H1 (cell line): ENCODE measurements at regions not wholly inside any gene's neighbourhood (a gene's known extent, or its start where the extent isn't known, plus 50 kb on each side); places are given as distances from the start of the nearest gene placed in this dataset.

Source experiments
- CTCF ChIA-PET: fragments of 300-600 bp; sonication (Branson Sonifier 250); formaldehyde crosslinking; loops from one replicate; lab custom pipeline; 2021; ENCODE audit not compliant: partially characterized antibody; lab: Charles Lee
- POLR2A ChIA-PET: fragments of 300-600 bp; sonication (Branson Sonifier 250); formaldehyde crosslinking; loops from one replicate; lab custom pipeline; 2021; ENCODE audit warnings: inconsistent platforms; ENCODE audit not compliant: partially characterized antibody; lab: Charles Lee
- DNase-seq, 2 experiments: peaks; one replicate each; pipeline versions ENCODE4 v3.0.0 to v3.0.0-alpha.2; 2010 to 2022; ENCODE audit warnings: low spot score in 2 of 2, low read depth in 1 of 2, mixed read lengths in 1 of 2
- FAIRE-seq: peaks from 2 replicates; lab custom pipeline; 2011; peaks lifted over from hg19 to GRCh38; lab: Jason Lieb, UNC
- H2AFZ ChIP-seq: 2 replicates; pipeline ENCODE4 v1.8.1; 2012; ENCODE audit warnings: low read length, inconsistent platforms
- H2AK5ac ChIP-seq: 2 replicates; pipeline ENCODE4 v1.6.1; 2013; ENCODE audit warnings: low read depth, low read length
- H2BK120ac ChIP-seq: replicated peaks from 2 replicates; pipeline ENCODE3; 2013; ENCODE audit warnings: low read depth, low read length, inconsistent platforms
- H2BK12ac ChIP-seq: 2 replicates; pipeline ENCODE4 v1.6.1; 2013; ENCODE audit warnings: low read depth, low read length
- H2BK15ac ChIP-seq: 2 replicates; pipeline ENCODE4 v1.6.1; 2013; ENCODE audit warnings: low read length
- H2BK20ac ChIP-seq: 2 replicates; pipeline ENCODE4 v1.6.1; 2013; ENCODE audit warnings: low read length
- H2BK5ac ChIP-seq: 2 replicates; pipeline ENCODE4 v1.6.1; 2013; ENCODE audit warnings: low read depth, low read length
- H3K14ac ChIP-seq: 2 replicates; pipeline ENCODE4 v1.6.1; 2013; ENCODE audit warnings: inconsistent platforms; ENCODE audit not compliant: insufficient read length
- H3K18ac ChIP-seq: 2 replicates; pipeline ENCODE4 v1.6.1; 2013; ENCODE audit warnings: low read length; ENCODE audit errors: extremely low read depth
- H3K23ac ChIP-seq: 2 replicates; pipeline ENCODE4 v1.6.1; 2013; ENCODE audit warnings: inconsistent platforms; ENCODE audit not compliant: insufficient read length
- H3K23me2 ChIP-seq: 2 replicates; pipeline ENCODE4 v1.6.1; 2013; ENCODE audit warnings: low read depth, low read length
- H3K27ac ChIP-seq: 2 replicates; pipeline ENCODE4 v1.6.1; 2011; ENCODE audit warnings: low read depth, low read length, inconsistent platforms
- H3K27me3 ChIP-seq, 4 experiments: replicated peaks in 1 of 4; 1 replicate in 1 of 4; 2 replicates in 3 of 4; pipeline versions ENCODE4 v1.6.1 to v1.8.1; 2011 to 2013; ENCODE audit warnings: low read length in 3 of 4, mild to moderate bottlenecking in 3 of 4, inconsistent platforms in 2 of 4, mixed read lengths in 2 of 4, moderate library complexity in 1 of 4; ENCODE audit not compliant: control insufficient read depth in 3 of 4, insufficient read depth in 3 of 4; ENCODE audit errors: extremely low read depth in 1 of 4
- H3K36me3 ChIP-seq, 4 experiments: 2 replicates each; pipeline versions ENCODE4 v1.6.1 to v1.8.1; 2011 to 2013; ENCODE audit warnings: mild to moderate bottlenecking in 4 of 4, low read length in 3 of 4, moderate library complexity in 2 of 4, control low read depth in 1 of 4, inconsistent platforms in 1 of 4; ENCODE audit not compliant: insufficient read depth in 4 of 4, control insufficient read depth in 2 of 4
- H3K4ac ChIP-seq: replicated peaks from 2 replicates; pipeline ENCODE3; 2013; ENCODE audit warnings: low read length, low read depth, mixed read lengths, inconsistent platforms; ENCODE audit not compliant: insufficient read length
- H3K4me1 ChIP-seq, 4 experiments: replicated peaks in 1 of 4; 1 replicate in 1 of 4; 2 replicates in 3 of 4; pipeline versions ENCODE4 v1.6.1 to v1.8.1; 2011 to 2013; ENCODE audit warnings: low read length in 3 of 4, inconsistent platforms in 2 of 4, mixed read lengths in 1 of 4; ENCODE audit not compliant: insufficient read depth in 4 of 4, control insufficient read depth in 3 of 4
- H3K4me2 ChIP-seq, 2 experiments: 2 replicates each; pipeline versions ENCODE4 v1.6.1 to v1.8.1; 2011 to 2013; ENCODE audit warnings: low read depth in 2 of 2, low read length in 2 of 2, control low read depth in 1 of 2, inconsistent platforms in 1 of 2, mild to moderate bottlenecking in 1 of 2; ENCODE audit not compliant: insufficient read depth in 1 of 2
- H3K4me3 ChIP-seq, 4 experiments: fragments of 200-600, 300-600 bp in 1 of 4; sonication (generic), shearing (Covaris generic), sonication (Bioruptor Twin) in 1 of 4; 2 replicates each; pipeline versions ENCODE4 v1.5.1 to v1.8.1; 2011 to 2016; ENCODE audit warnings: low read length in 4 of 4, low read depth in 3 of 4, control low read depth in 2 of 4, inconsistent platforms in 2 of 4, mild to moderate bottlenecking in 2 of 4, mixed read lengths in 1 of 4, moderate library complexity in 1 of 4; ENCODE audit not compliant: insufficient read depth in 2 of 4; ENCODE audit errors: extremely low read depth in 1 of 4
- H3K56ac ChIP-seq: replicated peaks from 2 replicates; pipeline ENCODE3; 2013; ENCODE audit warnings: low read depth, mild to moderate bottlenecking, mixed read lengths, low read length, inconsistent platforms; ENCODE audit not compliant: insufficient read length
- H3K79me1 ChIP-seq: 2 replicates; pipeline ENCODE4 v1.6.1; 2013; ENCODE audit warnings: low read depth, low read length, control low read depth
- H3K79me2 ChIP-seq, 2 experiments: 2 replicates each; pipeline versions ENCODE4 v1.6.1 to v1.8.1; 2012 to 2013; ENCODE audit warnings: low read length in 2 of 2, mild to moderate bottlenecking in 2 of 2, inconsistent platforms in 1 of 2; ENCODE audit not compliant: insufficient read depth in 2 of 2, control insufficient read depth in 1 of 2
- H3K9ac ChIP-seq, 4 experiments: replicated peaks in 1 of 4; 1 replicate in 1 of 4; 2 replicates in 3 of 4; pipeline versions ENCODE4 v1.6.1 to v1.8.1; 2011 to 2013; ENCODE audit warnings: low read depth in 3 of 4, low read length in 3 of 4, control low read depth in 2 of 4, mild to moderate bottlenecking in 2 of 4, moderate library complexity in 2 of 4, inconsistent platforms in 1 of 4; ENCODE audit errors: extremely low read depth in 1 of 4
- H3K9me3 ChIP-seq, 2 experiments: 2 replicates each; pipeline versions ENCODE4 v1.6.1 to v1.8.1; 2012 to 2013; ENCODE audit warnings: mild to moderate bottlenecking in 2 of 2, moderate library complexity in 2 of 2, control low read depth in 1 of 2, inconsistent platforms in 1 of 2, low read depth in 1 of 2, low read length in 1 of 2, mixed read lengths in 1 of 2; ENCODE audit not compliant: insufficient read depth in 2 of 2
- H4K20me1 ChIP-seq, 2 experiments: replicated peaks in 1 of 2; 2 replicates each; pipeline versions ENCODE3 to v1.8.1; 2011 to 2013; ENCODE audit warnings: inconsistent platforms in 2 of 2, low read length in 2 of 2, mild to moderate bottlenecking in 1 of 2; ENCODE audit not compliant: insufficient read depth in 2 of 2, control insufficient read depth in 1 of 2
- H4K5ac ChIP-seq: 2 replicates; pipeline ENCODE4 v1.6.1; 2013; ENCODE audit warnings: low read length, low read depth, mixed read lengths, inconsistent platforms; ENCODE audit not compliant: insufficient read length
- H4K8ac ChIP-seq: 2 replicates; pipeline ENCODE4 v1.8.0; 2013; ENCODE audit warnings: mild to moderate bottlenecking, moderate library complexity, low read length, inconsistent platforms; ENCODE audit not compliant: insufficient read depth; ENCODE audit errors: extremely low read depth
- H4K91ac ChIP-seq: replicated peaks from 2 replicates; pipeline ENCODE3; 2013; ENCODE audit warnings: low read length, mixed read lengths, inconsistent platforms; ENCODE audit not compliant: insufficient read length
- FOSL1 ChIP-seq: IDR thresholded peaks from 2 replicates; pipeline ENCODE4 v1.6.1; 2011; ENCODE audit warnings: mild to moderate bottlenecking, low read depth, low read length, moderate library complexity; ENCODE audit not compliant: insufficient read depth
- MAFK ChIP-seq: IDR thresholded peaks from 2 replicates; pipeline ENCODE4 v1.6.1; 2012; ENCODE audit warnings: low read depth, mild to moderate bottlenecking, improper control_type of control experiment, low read length
- TCF12 ChIP-seq: IDR thresholded peaks from 2 replicates; pipeline ENCODE4 v1.6.1; 2011; ENCODE audit warnings: low read depth, mild to moderate bottlenecking, low read length
- WGBS, 2 experiments: shearing (Covaris generic) in 1 of 2; methylation state at CpG; one replicate each; pipeline versions ENCODE4 v1.1.6 to v1.1.7; 2013 to 2015; ENCODE audit warnings: low lambda C conversion rate in 2 of 2, mixed read lengths in 2 of 2, inconsistent platforms in 1 of 2, low coverage in 1 of 2, missing lambda C conversion rate in 1 of 2; ENCODE audit not compliant: insufficient replicate concordance in 2 of 2, insufficient coverage in 1 of 2, insufficient read length in 1 of 2; ENCODE audit errors: extremely low coverage in 1 of 2, missing lambda C conversion rate in 1 of 2; 5-methylcytosine and 5-hydroxymethylcytosine counted together

- H2AFZ ChIP-seq, result no peak overlapping the region
- FAIRE-seq, result no peak
- no peak overlapping the region for H2BK15ac ChIP-seq
- no peak overlapping the region for H3K18ac ChIP-seq
- no peak overlapping the region for H4K5ac ChIP-seq
- H3K23me2 ChIP-seq, result no peaks in the 10 kb centered on the region
- ChIA-PET CTCF (interaction anchor here (1.1 to 1.9 kb wide), 3 partner anchors 9 to 199 kb away, joined by 3 to 5 read pairs (median 4); no protein-coding TSS in a partner anchor), POLR2A (no interaction called here)
- H3K36me3 ChIP-seq, result no peaks in the 10 kb centered on the region
- no peak overlapping the region for H2AK5ac ChIP-seq
- DNase-seq, result no peak
- no peak overlapping the region for H3K23ac ChIP-seq
- no peak overlapping the region for H3K14ac ChIP-seq
- TF ChIP-seq TCF12 (no peak), MAFK (no peak), FOSL1 (no peak)
- H2BK120ac ChIP-seq, result no peak overlapping the region
- no peak overlapping the region for H3K4ac ChIP-seq
- H3K56ac ChIP-seq, result no peak overlapping the region
- no peaks in the 10 kb centered on the region for H3K27me3 ChIP-seq
- no peak overlapping the region for H3K4me3 ChIP-seq
- no peaks in the 10 kb centered on the region for H3K79me2 ChIP-seq
- no peak overlapping the region for H4K8ac ChIP-seq
- no peaks in the 10 kb centered on the region for H3K79me1 ChIP-seq
- H3K9ac ChIP-seq, result no peak overlapping the region
- no peak overlapping the region for H3K27ac ChIP-seq
- no peak overlapping the region for H4K91ac ChIP-seq
- no peaks in the 10 kb centered on the region for H3K4me1 ChIP-seq
- H2BK20ac ChIP-seq, result no peak overlapping the region
- no peak overlapping the region for H2BK5ac ChIP-seq
- no peak overlapping the region for H3K4me2 ChIP-seq
- no peak overlapping the region for H2BK12ac ChIP-seq
- no peaks in the 10 kb centered on the region for H3K9me3 ChIP-seq
- no peaks in the 10 kb centered on the region for H4K20me1 ChIP-seq
- WGBS, 2 experiments, result 86% methylated on average over 1 of the region's 1 CpG; no CpG with 5 or more reads in 1 of the 2 experiments
These were observed 106.7 kb upstream of the YPEL5 start for GRCh38 chr2:30040147-30040546.
